ENCODE measurements at regions not wholly inside any gene's neighbourhood (a gene's known extent, or its start where the extent isn't known, plus 50 kb on each side); places are given as distances from the start of the nearest gene placed in this dataset.

DNA sequence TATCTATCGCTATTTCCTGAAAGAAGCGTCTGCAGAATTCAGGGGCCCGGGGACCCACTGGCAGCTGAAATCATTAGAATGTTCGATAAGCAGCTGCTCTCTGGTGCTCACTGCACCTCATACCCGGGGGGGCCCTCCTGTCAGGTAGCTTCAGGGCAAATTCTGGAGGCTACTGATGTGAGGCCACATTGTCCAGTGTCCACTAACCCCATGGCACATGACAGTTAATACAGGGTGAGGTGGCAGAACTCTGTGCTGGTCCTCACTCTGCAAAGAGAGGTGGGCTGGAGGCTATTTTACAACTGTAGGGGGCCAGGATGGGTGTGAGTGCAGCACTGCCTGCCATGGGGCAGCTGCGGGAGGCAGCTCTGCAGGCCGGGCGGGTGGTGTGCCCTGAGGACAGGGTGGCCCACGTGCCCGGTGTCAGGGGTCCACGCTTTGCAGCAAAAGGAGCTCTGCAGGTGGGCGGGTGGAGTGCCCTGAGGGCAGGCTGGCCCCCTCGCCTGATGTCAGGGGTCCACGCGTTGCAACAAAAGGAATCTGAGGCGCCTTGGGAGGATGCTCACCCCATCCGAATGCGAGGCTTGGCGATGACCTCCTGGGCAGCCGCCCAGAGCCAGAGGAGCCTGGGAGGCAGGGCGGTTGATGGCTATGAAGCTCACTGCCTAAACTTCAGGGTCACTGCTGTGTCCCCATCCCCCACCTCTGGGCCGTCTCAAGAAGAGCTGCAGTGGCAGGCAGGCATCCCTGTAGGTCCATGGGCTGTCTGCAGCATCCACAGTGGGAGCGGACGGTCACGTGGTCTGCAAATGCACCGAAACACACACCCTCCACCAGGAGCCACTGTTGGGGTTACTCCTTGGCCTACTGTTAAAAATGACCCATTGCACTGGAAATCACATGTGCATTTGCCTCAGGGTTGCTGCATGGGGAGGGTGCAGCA is 207.0 kb upstream of the SALL3 start:
- DNase-seq (ENCODE audit: low spot score): peak; percentile 79

GRCh38 chr18:78773303-78773755 is 206.3 kb upstream of the SALL3 start:
- DNase-seq (ENCODE audit: low spot score): no peak

GRCh38 chr18:78773819-78774218 is 205.8 kb upstream of the SALL3 start:
- DNase-seq (ENCODE audit: low spot score): peak; percentile 88

DNA sequence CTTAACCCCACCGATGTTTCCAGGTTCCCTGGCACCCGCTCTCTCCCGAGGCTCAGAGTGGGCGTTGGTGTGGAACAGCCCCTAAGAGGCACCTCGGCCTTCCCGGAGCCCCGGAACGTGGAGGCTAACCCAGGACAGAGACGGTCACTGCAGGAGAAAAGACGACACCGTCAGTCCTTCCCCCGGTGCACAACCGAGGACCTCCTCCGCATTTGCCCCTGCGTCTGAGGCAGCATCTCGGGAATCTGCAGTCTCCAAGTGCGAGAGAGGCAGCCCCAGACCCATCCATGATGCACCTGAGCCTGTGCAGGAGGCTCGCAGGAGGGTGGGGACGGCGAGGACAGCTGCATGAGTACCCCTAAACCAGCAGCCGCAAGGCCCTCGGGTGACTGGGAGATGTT is 204.9 kb upstream of the SALL3 start:
- DNase-seq (ENCODE audit: low spot score): peak; percentile 64

GRCh38 chr18:78776151-78776550 is 203.5 kb upstream of the SALL3 start:
- peak; percentile 75 for DNase-seq (ENCODE audit: low spot score)

DNA sequence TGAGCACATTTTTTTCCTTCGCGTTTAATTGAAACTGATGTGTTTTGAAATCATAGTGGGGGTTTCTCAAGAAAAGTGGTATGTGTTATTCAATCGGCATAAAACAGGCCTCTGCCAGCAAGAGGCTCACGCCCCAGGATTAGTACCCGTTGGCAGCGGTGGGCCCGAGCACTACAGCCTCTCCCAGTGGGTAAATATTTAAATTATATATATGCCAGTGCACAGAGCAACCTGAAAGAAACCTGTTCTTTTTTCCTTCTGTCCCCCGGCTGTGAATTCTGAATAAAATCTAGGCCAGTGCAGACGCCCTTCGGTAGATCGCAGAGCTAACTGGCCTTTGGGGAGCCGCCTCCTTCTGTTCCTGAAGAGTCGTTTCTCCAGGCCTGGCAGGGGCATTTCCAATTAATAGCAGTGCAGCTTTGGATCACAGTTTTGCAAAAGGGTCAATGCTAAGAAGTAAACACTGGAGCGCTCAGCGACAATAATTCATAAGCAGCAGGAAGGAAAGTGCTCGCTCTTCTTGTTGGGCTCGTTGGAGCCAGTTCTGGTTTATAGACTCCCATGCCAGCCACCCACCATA is 202.8 kb upstream of the SALL3 start:
- DNase-seq (ENCODE audit: low spot score): peak; percentile 55

- DNase-seq (ENCODE audit: low spot score): peak; percentile 81
Observed at GRCh38 chr18:78777992-78778391, 201.6 kb upstream of the SALL3 start.

DNA sequence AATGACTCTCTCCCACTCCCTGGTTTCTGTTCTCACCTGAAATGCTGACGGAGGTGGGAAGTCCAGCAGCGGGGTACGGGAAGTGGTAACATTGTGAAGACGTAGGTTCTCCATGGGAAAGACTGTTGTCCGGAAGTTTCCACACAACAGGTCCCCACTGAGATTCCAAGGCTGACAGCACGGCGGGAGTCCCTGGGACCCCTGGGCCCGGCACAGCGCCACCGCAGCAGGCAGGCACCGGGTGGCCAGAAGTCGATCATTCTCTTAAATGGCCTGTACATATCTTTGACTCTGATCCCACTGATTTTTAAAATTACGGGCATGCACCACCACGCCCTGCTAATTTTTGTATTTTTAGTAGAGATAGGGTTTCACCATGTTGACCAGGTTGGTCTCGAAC is 201.0 kb upstream of the SALL3 start:
- DNase-seq (ENCODE audit: low spot score): peak; percentile 41

DNA sequence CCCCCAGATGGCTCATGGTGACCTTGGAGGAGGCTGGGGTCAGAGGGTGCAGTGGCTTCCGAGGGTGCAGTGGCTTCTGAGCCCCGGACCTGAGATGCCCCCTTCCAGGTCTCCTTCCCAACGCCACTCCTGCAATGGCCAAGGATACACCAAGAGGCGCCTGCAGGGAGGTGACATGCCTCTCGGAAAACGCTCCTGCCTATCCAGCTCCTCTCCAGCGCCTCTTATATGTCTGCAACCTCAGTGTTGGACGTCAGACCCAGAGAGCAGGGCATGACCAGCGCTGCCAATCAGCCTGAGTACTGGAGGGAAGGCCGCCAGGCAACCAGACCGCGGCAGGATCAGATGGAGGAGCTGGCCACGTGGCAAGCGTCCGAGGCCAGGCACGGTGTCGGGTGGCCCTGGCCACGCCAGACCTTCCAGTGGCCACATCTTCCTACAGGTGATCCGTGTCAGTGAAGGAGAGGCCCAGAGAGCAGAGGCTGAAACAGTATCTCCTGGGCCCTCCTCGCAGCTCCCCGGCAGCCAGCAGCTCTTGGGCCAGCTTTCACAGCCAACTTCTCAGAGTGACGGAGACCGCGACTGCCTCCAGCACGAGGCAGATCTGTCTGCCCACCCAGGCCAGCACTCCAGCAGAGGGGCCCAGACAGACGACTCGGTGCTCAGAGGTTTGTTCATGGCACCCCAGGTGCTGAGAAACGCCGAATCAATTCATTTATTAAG is 199.5 kb upstream of the SALL3 start:
- DNase-seq (ENCODE audit: low spot score): peak; percentile 78

- DNase-seq (ENCODE audit: low spot score): peak; percentile 88
Observed at GRCh38 chr18:78780719-78781600, 198.7 kb upstream of the SALL3 start.

DNA sequence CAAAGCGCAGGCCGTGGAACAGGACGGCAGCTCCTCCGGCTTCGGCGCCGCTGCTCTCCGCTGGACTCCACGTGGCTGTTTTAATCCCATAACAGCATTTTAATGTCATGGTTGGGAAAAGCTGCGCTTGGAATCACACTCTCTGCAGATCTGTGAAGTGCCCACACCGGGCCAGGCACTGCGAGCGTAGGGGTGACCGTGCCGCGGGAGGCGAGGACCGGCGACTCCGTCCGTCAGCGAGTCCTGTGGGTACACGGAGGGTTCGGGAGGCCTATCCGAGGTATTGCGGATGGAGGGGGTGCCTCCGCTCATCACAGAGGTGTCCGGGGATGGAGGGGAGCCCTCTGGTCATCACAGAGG is 198.0 kb upstream of the SALL3 start:
- peak; percentile 86 for DNase-seq (ENCODE audit: low spot score)

DNA sequence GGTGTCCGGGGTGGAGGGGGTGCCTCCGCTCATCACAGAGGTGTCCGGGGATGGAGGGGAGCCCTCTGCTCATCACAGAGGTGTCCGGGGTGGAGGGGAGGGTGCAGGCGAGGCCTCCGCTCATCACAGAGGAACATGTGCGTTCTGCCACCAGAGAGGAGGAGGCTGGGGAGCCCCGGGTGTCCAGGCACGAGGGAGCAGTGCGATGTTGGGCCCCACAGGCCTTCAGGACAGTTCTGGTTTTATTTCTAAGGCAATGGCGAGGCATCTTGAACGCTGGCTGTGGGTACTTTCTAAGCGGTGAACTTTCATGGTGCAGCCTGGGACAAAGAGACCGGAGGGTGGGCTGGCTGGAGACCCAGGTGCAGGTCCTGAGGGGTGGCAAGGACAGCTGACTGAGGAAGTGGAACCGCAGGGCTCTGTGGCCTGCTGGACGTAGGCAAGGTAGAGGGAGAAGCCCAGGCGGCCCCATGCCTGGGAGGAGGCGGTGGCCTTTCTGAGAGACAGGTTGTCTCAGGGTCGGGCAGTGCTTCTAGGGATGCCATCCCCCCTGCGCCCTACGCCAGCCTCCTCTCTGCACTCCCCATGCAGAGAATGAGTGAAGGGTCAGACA is 196.6 kb upstream of the SALL3 start:
- DNase-seq (ENCODE audit: low spot score): peak; percentile 64

DNA sequence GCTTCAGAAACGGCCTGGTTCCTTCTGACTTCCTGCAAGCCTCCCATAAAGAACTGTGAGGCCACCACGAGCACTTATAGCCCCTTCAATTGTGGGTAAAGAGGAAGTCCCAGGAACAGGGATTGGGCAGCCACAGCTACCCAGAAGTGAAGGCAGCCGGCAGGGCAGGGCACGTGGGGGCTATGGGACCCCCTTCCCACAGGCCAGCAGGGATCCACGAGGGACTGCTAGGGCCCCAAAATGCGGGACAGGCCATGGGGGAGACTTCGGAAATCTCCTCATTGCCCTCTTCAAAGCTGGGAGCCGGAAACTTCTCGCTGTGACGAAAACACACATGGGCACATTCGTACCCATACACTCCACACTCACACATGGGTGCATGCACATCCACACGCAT is 196.1 kb upstream of the SALL3 start:
- peak; percentile 81 for DNase-seq (ENCODE audit: low spot score)

- DNase-seq (ENCODE audit: low spot score): peak; percentile 22
Observed at GRCh38 chr18:78784861-78785260, 194.8 kb upstream of the SALL3 start.

DNA sequence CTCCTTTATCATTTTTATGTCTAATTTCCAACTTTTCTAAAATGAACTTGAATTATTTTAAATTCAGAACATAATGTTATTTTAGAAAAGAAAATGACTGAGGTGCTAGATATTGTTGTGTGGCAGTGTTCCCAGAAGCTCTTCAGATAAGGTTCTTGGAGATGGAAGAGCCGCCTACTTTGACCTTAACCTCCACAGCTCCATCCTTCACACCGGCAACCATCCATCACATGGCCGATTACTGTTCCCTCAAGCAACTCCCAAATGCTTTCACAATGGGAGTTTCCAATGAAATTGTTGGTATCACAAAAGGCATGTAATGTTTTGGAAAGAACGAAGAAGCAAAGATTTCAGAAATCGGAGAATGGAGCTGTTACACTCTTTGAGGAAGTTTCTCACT is 193.9 kb upstream of the SALL3 start:
- DNase-seq (ENCODE audit: low spot score): no peak

DNA sequence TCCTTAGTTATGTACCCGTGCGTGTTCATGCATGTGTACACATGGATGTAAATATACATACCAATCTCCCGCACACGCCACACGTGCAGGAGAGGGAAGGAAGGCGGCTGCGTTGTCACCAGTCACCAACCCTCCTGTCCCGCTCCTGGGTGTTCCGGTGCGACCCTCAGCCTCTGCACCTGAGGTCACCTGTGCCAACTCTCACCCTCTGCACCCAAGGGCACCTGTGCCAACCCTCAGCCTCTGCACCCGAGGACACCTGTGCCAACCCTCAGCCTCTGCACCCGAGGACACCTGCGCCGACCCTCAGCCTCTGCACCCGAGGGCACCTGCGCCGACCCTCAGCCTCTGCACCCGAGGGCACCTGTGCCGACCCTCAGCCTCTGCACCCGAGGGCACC is 192.8 kb upstream of the SALL3 start:
- DNase-seq (ENCODE audit: low spot score): no peak

DNA sequence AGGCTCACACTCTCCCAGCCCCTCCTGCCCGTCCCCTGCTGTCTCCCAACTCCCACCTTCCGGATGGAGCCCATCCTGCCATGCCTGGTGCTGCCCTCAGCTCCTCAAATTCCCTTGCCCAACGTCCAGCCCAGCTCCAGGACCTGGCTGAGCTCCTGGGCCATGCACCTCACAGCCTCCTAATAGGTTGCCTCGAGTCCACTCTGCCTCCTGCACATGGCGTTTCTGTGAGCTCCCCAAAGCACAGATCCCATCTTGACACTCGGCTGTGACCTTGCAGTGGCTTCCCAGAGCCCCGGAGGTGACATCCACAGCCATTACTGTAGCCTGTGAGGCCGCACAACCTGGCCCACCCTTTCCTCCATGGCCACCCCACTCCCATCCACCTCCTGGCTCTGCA is 191.9 kb upstream of the SALL3 start:
- DNase-seq (ENCODE audit: low spot score): no peak

DNA sequence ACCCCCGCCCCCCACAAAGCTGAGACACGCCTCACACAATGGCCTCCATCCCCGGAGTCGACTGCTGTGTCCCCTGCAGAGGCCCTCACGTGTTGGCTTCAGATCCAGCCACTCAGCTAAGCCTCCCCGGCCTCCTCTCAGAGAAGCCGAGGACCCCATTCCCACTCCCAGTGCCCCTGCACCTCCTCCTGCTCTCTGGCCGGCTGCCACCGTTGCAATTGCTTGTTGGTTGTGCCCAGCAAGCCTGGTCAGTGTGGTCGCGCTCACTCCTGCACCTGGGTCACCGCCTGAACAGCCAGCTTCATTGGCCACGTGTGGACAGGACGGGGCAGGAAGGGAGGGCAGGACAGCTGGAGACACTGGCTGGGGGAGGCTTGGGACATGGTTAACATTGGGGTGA is 191.5 kb upstream of the SALL3 start:
- DNase-seq (ENCODE audit: low spot score): no peak

GRCh38 chr18:78789850-78790249 is 189.8 kb upstream of the SALL3 start:
- DNase-seq (ENCODE audit: low spot score): no peak

- DNase-seq (ENCODE audit: low spot score): no peak
Observed at GRCh38 chr18:78790511-78790910, 189.1 kb upstream of the SALL3 start.

- no peak for DNase-seq (ENCODE audit: low spot score)
Observed at GRCh38 chr18:78790960-78791359, 188.7 kb upstream of the SALL3 start.
